Amygdala (tissue), 56 donors: ENCODE measurements at regions not wholly inside any gene's neighbourhood (a gene's known extent, or its start where the extent isn't known, plus 50 kb on each side); places are given as distances from the start of the nearest gene placed in this dataset.

Experiments used
- DNase-seq, 56 donors: peaks; one replicate each; lab custom pipeline; 2025; lab: John Stamatoyannopoulos, UW

- no peak for DNase-seq
Observed at GRCh38 chr2:59575191-59575590, 978.3 kb downstream of the BCL11A start.

- no peak for DNase-seq
Observed at GRCh38 chr2:59572227-59572626, 981.2 kb downstream of the BCL11A start.

GRCh38 chr2:59570818-59571217 lies 982.6 kb downstream of the BCL11A start:
- no peak for DNase-seq

- no peak for DNase-seq
Observed at GRCh38 chr2:59569124-59569523, 984.3 kb downstream of the BCL11A start.

GRCh38 chr2:59568461-59568860 lies 985.0 kb downstream of the BCL11A start:
- no peak for DNase-seq

GRCh38 chr2:59567151-59567550 lies 986.3 kb downstream of the BCL11A start:
- DNase-seq = no peak

GRCh38 chr2:59566739-59567138 lies 986.7 kb downstream of the BCL11A start:
- DNase-seq = no peak

GRCh38 chr2:59561281-59561680 lies 992.2 kb downstream of the BCL11A start:
- no peak for DNase-seq

- no peak for DNase-seq
Observed at GRCh38 chr2:59560769-59561168, 992.7 kb downstream of the BCL11A start.

- DNase-seq = no peak
Observed at GRCh38 chr2:59540864-59541263, 1012.6 kb downstream of the BCL11A start.

- DNase-seq = no peak
Observed at GRCh38 chr2:59538398-59538911, 1015.0 kb downstream of the BCL11A start.

- DNase-seq = no peak
Observed at GRCh38 chr2:59532808-59533207, 1020.6 kb downstream of the BCL11A start.

- DNase-seq = no peak
Observed at GRCh38 chr2:59530258-59530657, 1023.2 kb downstream of the BCL11A start.

- no peak for DNase-seq
Observed at GRCh38 chr2:59529726-59530125, 1023.7 kb downstream of the BCL11A start.

- no peak for DNase-seq
Observed at GRCh38 chr2:59528525-59528924, 1024.9 kb downstream of the BCL11A start.

GRCh38 chr2:59502981-59503380 lies 1050.5 kb downstream of the BCL11A start:
- no peak for DNase-seq

GRCh38 chr2:59490994-59491393 lies 1062.5 kb downstream of the BCL11A start:
- no peak for DNase-seq

- DNase-seq = no peak
Observed at GRCh38 chr2:59490192-59490591, 1063.3 kb downstream of the BCL11A start.

- DNase-seq = no peak
Observed at GRCh38 chr2:59484673-59485072, 1068.8 kb downstream of the BCL11A start.

- DNase-seq = no peak
Observed at GRCh38 chr2:59463426-59463825, 1090.0 kb downstream of the BCL11A start.

- no peak for DNase-seq
Observed at GRCh38 chr2:59462422-59463197, 1090.8 kb downstream of the BCL11A start.

- DNase-seq = no peak
Observed at GRCh38 chr2:59461127-59461526, 1092.3 kb downstream of the BCL11A start.

- DNase-seq = no peak
Observed at GRCh38 chr2:59458800-59459199, 1094.7 kb downstream of the BCL11A start.
